ENCODE measurements at regions not wholly inside any gene's neighbourhood (a gene's known extent, or its start where the extent isn't known, plus 50 kb on each side); places are given as distances from the start of the nearest gene placed in this dataset.

DNA sequence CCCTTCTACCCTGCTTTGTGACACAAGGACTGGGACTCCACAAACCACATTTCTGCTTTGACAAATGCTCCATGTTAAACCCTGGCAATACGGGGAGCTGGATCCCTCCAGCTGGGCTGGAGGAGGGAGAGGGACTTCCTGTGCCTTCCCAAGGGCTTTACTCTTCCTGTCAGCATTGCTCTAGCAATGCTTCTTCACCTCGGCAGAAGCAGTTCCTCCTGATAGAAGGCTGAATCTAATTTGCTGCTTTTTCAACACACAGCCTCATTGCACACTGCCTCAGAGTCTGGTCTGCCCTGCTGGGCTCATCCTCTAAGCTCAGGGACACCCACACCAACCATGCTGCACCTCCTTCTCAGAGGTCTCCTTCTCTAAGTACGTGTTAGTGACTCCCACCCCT, 142.8 kb upstream of the SMAD3 start:
- TF ChIP-seq, protein P1, sequence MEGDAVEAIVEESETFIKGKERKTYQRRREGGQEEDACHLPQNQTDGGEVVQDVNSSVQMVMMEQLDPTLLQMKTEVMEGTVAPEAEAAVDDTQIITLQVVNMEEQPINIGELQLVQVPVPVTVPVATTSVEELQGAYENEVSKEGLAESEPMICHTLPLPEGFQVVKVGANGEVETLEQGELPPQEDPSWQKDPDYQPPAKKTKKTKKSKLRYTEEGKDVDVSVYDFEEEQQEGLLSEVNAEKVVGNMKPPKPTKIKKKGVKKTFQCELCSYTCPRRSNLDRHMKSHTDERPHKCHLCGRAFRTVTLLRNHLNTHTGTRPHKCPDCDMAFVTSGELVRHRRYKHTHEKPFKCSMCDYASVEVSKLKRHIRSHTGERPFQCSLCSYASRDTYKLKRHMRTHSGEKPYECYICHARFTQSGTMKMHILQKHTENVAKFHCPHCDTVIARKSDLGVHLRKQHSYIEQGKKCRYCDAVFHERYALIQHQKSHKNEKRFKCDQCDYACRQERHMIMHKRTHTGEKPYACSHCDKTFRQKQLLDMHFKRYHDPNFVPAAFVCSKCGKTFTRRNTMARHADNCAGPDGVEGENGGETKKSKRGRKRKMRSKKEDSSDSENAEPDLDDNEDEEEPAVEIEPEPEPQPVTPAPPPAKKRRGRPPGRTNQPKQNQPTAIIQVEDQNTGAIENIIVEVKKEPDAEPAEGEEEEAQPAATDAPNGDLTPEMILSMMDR (optimal IDR thresholded peaks at IDR 0.05 in 1 of 3, IDR thresholded peaks at IDR 0.05 in 1 of 3, conservative IDR thresholded peaks at IDR 0.05 in 1 of 3; ENCODE audit: extremely low read depth in 1 of 3, insufficient read depth in 2 of 3, low read length in 3 of 3): no peak
- no peak for TF ChIP-seq EZH2 (IDR thresholded peaks at IDR 0.05; ENCODE audit: low read length)
